LNCAP (cell line): ENCODE measurements at regions not wholly inside any gene's neighbourhood (a gene's known extent, or its start where the extent isn't known, plus 50 kb on each side); places are given as distances from the start of the nearest gene placed in this dataset.

ENCODE experiments used
- TF ChIP-seq, protein P1 (sequence below): fragments of 450-650 bp; IDR thresholded peaks from 2 replicates; pipeline ENCODE4 v1.5.1; 2017; ENCODE audit warnings: mild to moderate bottlenecking

DNA sequence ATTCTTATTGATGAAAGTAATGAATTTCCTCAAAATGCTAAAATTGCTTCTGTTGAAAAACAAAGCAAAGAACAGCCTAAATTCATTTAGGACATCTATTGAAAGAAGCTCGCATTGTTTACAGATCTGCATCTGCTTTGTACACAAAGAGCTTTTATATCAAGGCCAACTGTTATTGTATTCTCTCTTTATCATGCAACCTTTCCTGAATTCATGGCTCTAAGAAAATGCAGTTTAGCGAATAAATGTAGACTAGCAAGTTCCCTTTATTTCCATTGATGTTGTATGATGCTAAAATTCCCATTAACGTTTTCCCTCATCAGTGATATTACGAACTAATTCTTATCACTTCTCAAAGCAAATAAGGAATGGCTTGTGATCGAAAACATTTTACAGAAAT lies 446.3 kb downstream of the MID1IP1 start:
- TF ChIP-seq, protein P1, sequence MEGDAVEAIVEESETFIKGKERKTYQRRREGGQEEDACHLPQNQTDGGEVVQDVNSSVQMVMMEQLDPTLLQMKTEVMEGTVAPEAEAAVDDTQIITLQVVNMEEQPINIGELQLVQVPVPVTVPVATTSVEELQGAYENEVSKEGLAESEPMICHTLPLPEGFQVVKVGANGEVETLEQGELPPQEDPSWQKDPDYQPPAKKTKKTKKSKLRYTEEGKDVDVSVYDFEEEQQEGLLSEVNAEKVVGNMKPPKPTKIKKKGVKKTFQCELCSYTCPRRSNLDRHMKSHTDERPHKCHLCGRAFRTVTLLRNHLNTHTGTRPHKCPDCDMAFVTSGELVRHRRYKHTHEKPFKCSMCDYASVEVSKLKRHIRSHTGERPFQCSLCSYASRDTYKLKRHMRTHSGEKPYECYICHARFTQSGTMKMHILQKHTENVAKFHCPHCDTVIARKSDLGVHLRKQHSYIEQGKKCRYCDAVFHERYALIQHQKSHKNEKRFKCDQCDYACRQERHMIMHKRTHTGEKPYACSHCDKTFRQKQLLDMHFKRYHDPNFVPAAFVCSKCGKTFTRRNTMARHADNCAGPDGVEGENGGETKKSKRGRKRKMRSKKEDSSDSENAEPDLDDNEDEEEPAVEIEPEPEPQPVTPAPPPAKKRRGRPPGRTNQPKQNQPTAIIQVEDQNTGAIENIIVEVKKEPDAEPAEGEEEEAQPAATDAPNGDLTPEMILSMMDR: no peak

DNA sequence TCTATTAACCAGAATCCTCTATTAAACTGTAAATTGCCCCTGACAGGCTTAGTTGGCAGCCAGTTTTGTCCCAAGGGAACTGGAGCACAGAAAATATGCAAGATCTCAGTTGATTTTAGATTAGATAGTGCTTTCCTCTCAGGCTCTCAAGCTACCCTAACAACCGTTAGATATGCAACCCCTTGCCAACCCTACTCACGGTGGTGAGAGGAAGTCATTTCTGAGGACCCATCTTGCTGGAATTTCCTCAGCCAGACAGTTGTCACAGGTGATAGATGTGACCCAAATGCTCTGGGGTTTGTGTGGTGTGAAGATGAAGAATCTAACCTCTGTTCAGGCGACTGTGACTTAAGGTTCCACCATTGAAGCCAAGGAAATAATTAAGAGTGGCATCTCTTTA lies 447.1 kb downstream of the MID1IP1 start:
- TF ChIP-seq, protein P1: no peak

DNA sequence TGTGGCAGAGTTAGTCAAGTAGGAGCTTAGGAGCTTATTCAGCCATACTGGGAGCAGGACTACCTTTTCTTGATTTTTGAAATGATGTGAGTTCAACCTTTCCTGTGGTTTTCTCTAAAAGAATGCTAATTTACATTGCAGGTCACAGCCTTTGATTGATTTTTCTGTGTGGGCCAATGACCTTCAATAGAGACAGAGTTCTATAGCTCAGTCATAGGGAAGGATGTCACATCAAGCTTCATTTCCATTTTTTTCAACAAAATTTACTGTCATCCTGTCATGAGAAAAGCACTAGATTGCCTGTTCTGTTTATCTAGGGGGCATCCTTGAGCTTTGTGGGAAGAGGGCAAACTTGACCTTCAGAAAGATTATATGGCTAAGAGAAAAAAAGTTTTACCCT lies 448.7 kb downstream of the MID1IP1 start:
- TF ChIP-seq, protein P1: no peak

DNA sequence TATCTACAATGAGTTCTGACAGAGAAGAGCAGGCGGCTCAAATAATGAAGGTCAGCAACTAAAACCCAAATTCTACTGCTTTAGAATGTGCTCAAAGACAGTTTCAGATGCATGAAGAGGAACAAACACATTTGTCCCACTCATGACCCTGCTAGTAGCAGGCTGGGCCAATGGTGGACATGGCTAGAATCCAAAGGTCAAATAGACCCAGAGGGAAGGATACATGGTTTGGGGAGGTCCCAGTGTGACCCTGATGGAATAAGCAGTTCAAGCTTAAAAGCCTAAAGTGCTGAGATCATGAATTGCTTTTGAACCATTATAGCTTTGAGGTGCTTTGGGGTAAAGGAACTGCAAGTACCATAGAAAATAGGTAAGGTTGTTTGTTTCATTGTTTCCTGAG lies 450.7 kb downstream of the MID1IP1 start:
- TF ChIP-seq, protein P1: no peak

DNA sequence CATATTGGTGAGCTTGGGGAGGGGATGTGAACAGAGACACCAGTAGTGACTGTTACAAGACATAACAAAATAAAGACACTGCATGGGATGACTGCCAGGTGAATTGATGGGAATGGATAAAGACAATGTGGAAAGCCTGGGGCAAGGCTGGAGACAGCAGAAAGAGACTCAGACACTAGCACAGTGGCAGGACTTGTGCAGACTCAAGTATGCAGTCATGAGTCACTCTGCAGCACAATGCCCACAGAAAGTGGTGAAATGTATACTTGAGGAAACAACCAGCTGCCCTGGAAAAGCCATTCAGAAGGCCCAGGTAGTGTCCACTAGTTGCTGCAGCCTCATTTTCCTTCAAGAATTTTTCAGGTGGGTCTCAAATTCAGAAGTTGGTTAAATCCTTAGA lies 452.3 kb downstream of the MID1IP1 start:
- TF ChIP-seq, protein P1: no peak

DNA sequence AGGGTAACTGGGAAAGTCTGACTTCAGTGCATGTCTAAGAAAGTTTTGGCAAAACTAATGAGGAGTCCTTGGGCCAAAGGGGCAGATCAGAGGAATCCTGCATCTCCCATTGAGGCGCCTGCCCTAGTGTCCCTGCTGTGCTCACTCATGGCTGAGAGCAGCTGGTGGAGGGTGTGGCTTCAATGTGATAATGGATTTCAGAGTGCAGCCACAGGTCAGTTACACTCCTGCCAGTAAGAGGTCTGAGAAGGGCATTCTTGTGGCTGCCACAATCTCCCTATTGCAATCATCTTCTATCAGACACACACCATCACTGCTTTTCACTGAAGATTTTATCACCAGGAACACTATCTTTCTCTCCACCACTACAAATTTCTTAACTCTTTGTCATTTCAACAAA lies 457.1 kb downstream of the MID1IP1 start:
- TF ChIP-seq, protein P1: no peak

DNA sequence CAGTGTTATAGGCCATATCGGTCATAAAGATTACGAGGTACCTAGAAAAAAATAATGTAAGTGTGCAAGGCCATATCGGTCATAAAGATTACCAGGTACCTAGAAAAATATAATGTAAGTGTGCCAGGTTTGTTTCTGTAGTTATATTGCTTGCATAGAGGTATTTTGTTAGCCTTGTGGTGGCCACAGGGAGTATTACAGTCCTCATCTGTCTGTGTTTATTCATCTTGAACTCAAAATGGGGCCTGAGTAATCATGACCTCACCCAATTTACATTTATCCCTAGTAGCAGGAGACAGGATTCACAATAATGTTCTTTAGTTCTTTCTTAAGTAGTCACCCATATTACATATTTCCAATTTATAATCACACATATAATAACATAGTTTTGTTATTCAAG lies 459.7 kb downstream of the MID1IP1 start:
- TF ChIP-seq, protein P1: no peak

DNA sequence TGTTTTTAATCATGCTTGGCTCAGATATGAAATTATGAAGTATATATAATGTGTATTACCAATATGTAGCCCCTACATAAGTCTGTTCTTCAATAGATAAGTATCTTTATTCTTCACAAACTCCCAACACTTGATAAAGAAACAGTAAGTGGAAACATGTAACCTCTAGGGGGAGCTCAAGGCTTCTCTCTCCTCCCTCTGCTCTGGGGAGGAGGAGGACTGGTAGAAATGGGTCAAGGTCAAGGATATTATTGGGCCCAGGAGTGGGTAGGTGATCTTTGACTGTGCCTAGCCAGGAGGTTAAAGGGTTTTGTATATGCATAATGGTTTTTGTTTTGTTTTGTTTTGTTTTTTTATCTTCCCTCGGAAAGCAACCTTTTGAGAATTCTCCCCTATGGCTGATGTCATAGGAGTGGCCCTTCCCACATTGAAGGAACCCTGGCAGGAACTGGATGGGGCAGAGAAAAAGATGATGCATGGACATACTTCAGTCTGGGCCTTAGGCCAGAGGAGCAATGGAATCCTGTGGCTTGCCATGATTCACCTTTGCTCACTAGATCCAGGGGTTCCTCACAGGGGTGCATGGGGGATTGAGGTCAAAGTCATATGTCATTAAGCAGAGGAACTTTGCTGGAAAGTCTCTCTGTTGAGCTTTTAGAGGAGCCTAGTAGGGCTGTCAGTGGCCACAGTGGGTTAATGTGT lies 460.3 kb downstream of the MID1IP1 start:
- TF ChIP-seq, protein P1: peak; percentile 66
